Stimulated activated memory B cell treated with anti-CD40 and anti-IgM and Interleukin-4, amounts not matched to agents 10 μg/mL and 1 μg/mL and 100 μg/mL, for 72 hours (primary cell): ENCODE measurements at regions not wholly inside any gene's neighbourhood (a gene's known extent, or its start where the extent isn't known, plus 50 kb on each side); places are given as distances from the start of the nearest gene placed in this dataset.

Experiments used
- ATAC-seq: fragments of 150-1000 bp; cut with Tn5 transposase; 2 replicates; pipeline ENCODE4 v1.10.0; 2021
- H3K27ac Mint-ChIP-seq: one replicate; pipeline ENCODE4 v1.8.0; 2022; ENCODE audit warnings: mild to moderate bottlenecking, mixed read lengths
- H3K27me3 Mint-ChIP-seq: one replicate; pipeline ENCODE4 v1.8.0; 2022; ENCODE audit warnings: mixed read lengths
- H3K36me3 Mint-ChIP-seq: one replicate; pipeline ENCODE4 v1.8.0; 2022; ENCODE audit warnings: mixed read lengths
- H3K4me1 Mint-ChIP-seq: one replicate; pipeline ENCODE4 v1.8.0; 2022; ENCODE audit warnings: mixed read lengths
- H3K4me3 Mint-ChIP-seq: one replicate; pipeline ENCODE4 v1.8.0; 2022; ENCODE audit warnings: mild to moderate bottlenecking, moderate library complexity, mixed read lengths
- H3K9me3 Mint-ChIP-seq: one replicate; pipeline ENCODE4 v1.8.0; 2022; ENCODE audit warnings: mixed read lengths

- H3K4me1 Mint-ChIP-seq, result peaks cover 16% of the 10 kb centered on the region
- H3K27me3 Mint-ChIP-seq, result peaks cover 15% of the 10 kb centered on the region
- H3K9me3 Mint-ChIP-seq, result no peaks in the 10 kb centered on the region
- H3K4me3 Mint-ChIP-seq, result peak overlapping the region; percentile 72
- H3K27ac Mint-ChIP-seq, result no peak overlapping the region
- no peak for ATAC-seq
- H3K36me3 Mint-ChIP-seq, result no peaks in the 10 kb centered on the region
Measured at GRCh38 chrY:19816053-19816823, 71.7 kb upstream of the KDM5D start.
